ENCODE measurements at regions not wholly inside any gene's neighbourhood (a gene's known extent, or its start where the extent isn't known, plus 50 kb on each side); places are given as distances from the start of the nearest gene placed in this dataset.
A peak's percentile ranks its signal among the peaks of the same experiment; 100 is the strongest.

DNA sequence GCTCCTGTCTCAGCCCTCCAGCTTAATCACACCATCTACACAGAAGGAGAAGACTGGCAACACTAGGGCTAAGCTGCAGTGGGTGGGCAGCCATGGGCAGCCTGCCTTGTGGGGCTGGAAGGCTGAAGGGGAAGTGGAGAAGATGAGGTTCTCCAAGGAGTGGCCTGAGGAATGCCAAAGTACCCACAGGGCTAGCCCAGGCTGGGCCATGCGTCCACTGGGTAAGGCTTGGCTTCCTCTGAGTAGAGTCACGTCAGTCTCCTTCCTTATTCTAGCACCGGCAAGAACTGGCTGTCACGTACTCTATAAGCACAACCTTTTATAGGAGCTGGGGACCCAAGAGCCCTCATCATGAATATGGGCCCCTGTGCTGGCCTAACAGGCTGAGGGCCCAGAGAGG is 110.6 kb upstream of the SIRPA start:
- no peak for DNase-seq (ENCODE audit: low read depth)
- TF ChIP-seq, protein P1, sequence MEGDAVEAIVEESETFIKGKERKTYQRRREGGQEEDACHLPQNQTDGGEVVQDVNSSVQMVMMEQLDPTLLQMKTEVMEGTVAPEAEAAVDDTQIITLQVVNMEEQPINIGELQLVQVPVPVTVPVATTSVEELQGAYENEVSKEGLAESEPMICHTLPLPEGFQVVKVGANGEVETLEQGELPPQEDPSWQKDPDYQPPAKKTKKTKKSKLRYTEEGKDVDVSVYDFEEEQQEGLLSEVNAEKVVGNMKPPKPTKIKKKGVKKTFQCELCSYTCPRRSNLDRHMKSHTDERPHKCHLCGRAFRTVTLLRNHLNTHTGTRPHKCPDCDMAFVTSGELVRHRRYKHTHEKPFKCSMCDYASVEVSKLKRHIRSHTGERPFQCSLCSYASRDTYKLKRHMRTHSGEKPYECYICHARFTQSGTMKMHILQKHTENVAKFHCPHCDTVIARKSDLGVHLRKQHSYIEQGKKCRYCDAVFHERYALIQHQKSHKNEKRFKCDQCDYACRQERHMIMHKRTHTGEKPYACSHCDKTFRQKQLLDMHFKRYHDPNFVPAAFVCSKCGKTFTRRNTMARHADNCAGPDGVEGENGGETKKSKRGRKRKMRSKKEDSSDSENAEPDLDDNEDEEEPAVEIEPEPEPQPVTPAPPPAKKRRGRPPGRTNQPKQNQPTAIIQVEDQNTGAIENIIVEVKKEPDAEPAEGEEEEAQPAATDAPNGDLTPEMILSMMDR (conservative IDR thresholded peaks at IDR 0.05; ENCODE audit: low read length), result no peak

DNA sequence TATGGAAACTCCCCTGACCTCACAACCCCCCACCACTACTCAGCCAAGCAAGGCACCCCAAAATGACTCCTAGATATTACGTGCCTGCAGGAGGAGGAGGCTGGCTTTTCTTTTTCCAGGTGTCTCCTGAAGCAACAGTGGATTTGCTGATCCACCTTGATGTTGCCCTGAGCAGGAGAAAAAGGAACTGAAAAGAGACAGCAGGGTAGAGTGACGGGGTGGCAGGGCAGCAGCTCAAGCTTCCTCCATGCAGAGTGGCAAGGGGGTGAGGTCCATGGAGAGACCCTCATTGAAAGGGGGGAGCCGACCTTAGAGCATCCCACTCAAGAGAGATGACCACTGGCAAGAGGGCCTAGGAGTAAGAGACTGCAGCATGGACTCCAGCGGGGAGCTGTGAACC is 112.0 kb upstream of the SIRPA start:
- DNase-seq (ENCODE audit: low read depth), result no peak
- TF ChIP-seq, protein P1 (conservative IDR thresholded peaks at IDR 0.05; ENCODE audit: low read length), result no peak
- no peak overlapping the region for H3K4me3 ChIP-seq (ENCODE audit: low read length)

More for the DNA sequence above, 110.6 kb upstream of the SIRPA start:
- no peak overlapping the region for H3K4me3 ChIP-seq (ENCODE audit: low read length)

DNA sequence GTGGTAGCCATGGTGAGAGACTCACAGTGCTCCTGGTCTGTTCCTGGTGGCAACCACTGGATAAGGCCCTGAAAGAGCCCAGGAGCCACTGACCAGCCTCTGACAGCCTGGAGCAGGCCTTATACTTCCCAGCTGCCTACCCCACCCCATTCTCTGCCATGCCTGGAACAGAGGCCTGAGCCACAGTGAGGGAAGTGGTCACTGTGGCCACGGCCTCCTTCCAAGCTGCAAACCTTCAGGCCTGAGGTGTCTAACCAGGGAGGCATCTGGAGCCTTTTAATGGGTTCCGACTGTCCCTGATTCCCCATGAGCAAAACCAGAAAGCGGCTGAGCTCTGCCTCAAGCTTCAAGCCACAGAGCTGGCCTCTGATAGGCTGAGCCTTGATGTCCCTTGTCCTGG is 113.0 kb upstream of the SIRPA start:
- TF ChIP-seq, protein P1 (conservative IDR thresholded peaks at IDR 0.05; ENCODE audit: low read length), result no peak
- no peak for DNase-seq (ENCODE audit: low read depth)
- H3K4me3 ChIP-seq (ENCODE audit: low read length), result no peak overlapping the region

DNA sequence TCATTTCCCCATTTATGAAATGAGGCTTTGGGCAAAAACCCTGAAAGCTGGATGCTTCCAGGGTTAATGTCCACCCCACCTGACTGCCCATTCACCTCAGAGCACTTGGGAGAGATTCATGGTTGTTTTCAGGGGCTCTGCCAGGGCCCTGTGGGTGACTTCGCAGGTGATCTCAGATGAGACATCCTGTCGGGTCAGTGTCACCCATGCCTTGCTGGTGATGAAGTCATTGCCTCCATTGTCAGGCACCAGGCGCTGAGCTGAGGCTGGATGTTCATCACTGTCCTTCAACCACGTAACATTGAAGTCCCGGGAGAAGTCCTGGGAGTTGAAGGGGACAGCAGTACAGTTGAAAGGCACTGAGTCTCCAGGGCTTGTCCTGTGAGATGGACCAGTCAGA is 115.6 kb upstream of the SIRPA start:
- no peak overlapping the region for H3K4me3 ChIP-seq (ENCODE audit: low read length)
- no peak for DNase-seq (ENCODE audit: low read depth)
- TF ChIP-seq, protein P1 (conservative IDR thresholded peaks at IDR 0.05; ENCODE audit: low read length), result no peak

DNA sequence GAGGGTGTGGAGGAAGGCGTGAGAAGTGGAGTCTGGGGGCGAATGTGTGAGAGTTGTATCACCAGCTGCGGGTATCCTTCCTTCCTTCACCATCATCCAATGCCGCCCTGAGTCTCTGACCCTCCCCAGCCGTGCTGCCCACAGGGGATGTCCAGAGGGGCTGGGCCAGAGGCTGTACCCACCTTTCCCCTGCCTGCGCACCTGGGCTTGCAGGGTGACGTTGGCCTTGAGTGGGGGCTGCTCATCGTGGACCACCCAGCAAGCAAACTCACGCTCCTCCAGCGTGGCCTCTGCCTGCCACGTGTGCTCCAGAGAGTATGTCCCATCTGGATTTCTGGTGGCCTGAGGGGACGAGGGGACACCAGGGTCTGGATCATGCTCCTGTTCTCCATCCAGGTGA is 116.9 kb upstream of the SIRPA start:
- TF ChIP-seq, protein P1 (conservative IDR thresholded peaks at IDR 0.05; ENCODE audit: low read length), result no peak
- DNase-seq (ENCODE audit: low read depth), result no peak
- H3K4me3 ChIP-seq (ENCODE audit: low read length), result no peak overlapping the region

DNA sequence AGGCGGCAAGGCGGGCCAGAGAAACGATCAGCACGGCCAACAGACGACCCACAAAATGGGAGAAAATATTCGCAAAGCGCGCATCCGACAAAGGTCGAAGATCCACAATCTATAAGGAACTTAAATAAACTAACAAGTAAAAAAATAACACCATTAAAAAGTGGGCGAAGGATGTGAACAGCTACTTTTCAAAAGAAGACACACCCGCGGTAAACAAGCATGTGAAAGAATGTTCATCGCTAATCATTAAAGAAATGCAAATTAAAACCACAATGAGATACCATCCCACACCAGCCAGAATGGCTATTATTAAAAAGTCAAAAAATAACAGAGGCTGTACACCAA is 117.8 kb upstream of the SIRPA start:
- TF ChIP-seq, protein P1 (conservative IDR thresholded peaks at IDR 0.05; ENCODE audit: low read length), result no peak

DNA sequence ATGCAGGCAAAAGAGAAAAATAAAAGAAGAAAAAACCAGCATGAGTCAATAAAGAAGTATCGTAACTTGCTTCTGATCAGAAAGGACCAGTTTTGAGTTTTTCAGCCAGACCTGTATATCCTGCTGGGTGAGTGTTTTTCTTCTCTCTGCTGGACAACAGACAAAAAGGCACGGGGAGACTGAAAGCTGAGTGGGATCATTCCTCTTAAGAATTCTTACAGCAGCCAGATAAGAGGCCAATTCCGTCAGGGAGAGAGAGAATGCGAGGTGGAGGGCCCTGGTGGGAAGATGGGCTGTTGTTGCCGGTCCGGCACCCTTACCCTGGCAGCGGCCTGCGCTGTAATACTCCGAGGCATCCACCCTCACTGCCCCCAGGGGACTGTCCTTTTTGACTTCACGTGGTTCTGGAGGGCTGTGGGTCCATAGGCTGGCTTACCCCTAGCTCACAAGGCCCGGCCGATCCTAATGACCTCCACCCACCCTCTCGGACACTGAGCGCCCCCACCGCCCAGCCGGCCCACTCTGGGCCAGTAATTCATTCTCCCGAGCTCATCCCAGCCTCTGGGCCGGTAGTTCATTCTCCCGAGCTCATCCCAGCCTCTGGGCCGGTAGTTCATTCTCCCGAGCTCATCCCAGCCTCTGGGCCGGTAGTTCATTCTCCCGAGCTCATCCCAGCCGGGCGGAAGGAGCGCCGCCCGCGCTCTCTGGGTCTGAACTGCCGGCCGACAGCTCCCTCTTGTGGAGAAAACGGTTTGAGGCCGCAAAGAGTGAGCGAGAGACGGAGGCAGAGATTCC is 118.3 kb upstream of the SIRPA start:
- TF ChIP-seq, protein P1 (conservative IDR thresholded peaks at IDR 0.05; ENCODE audit: low read length), result peak; percentile 74
- peak; percentile 88 for DNase-seq (ENCODE audit: low read depth)
- peak overlapping the region; percentile 90 for H3K4me3 ChIP-seq (ENCODE audit: low read length)

More for the DNA sequence above, 117.8 kb upstream of the SIRPA start:
- DNase-seq (ENCODE audit: low read depth), result no peak
- H3K4me3 ChIP-seq (ENCODE audit: low read length), result no peak overlapping the region

Data from AG10803 (cell line).